CD4-positive, alpha-beta T cell (primary cell): ENCODE measurements at regions not wholly inside any gene's neighbourhood (a gene's known extent, or its start where the extent isn't known, plus 50 kb on each side); places are given as distances from the start of the nearest gene placed in this dataset.

Experiments
- ATAC-seq: fragments of 200-7000 bp; cut with Tn5 transposase; one replicate; pipeline ENCODE4 v1.10.0; 2022; ENCODE audit warnings: mild to moderate bottlenecking; ENCODE audit not compliant: poor library complexity
- CTCF ChIA-PET: fragments of 350-600 bp; sonication (Branson Sonifier 250); formaldehyde crosslinking; loops from one replicate; lab custom pipeline; 2021; ENCODE audit warnings: antibody characterized with exemption, inconsistent platforms; lab: Charles Lee
- POLR2A ChIA-PET: fragments of 350-600 bp; sonication (Branson Sonifier 250); formaldehyde crosslinking; loops from one replicate; lab custom pipeline; 2021; ENCODE audit warnings: antibody characterized with exemption, inconsistent platforms; lab: Charles Lee
- DNase-seq, 14 experiments: peaks; one replicate each; pipeline ENCODE4 v3.0.0-alpha.2; 2013 to 2020; ENCODE audit warnings: mixed read lengths in 2 of 14
- H3K27ac ChIP-seq, 2 donors: one replicate each; pipeline versions ENCODE4 v1.5.1 to v1.7.0; 2013; ENCODE audit warnings: low read length in 2 of 2, low read depth in 1 of 2, mild to moderate bottlenecking in 1 of 2
- H3K27me3 ChIP-seq, 2 experiments: 1 replicate in 1 of 2; 2 replicates in 1 of 2; pipeline versions ENCODE4 v1.6.1 to v1.7.0; 2013; ENCODE audit warnings: low read length in 2 of 2, control low read depth in 1 of 2, mild to moderate bottlenecking in 1 of 2, moderate library complexity in 1 of 2; ENCODE audit not compliant: insufficient read depth in 2 of 2, control insufficient read depth in 1 of 2
- H3K36me3 ChIP-seq: one replicate; pipeline ENCODE4 v1.6.1; 2013; ENCODE audit warnings: low read length, control low read depth; ENCODE audit not compliant: insufficient read depth
- H3K4me1 ChIP-seq: one replicate; pipeline ENCODE4 v1.6.1; 2013; ENCODE audit warnings: low read length, control low read depth; ENCODE audit not compliant: insufficient read depth
- H3K4me3 ChIP-seq: one replicate; pipeline ENCODE4 v1.5.1; 2013; ENCODE audit warnings: mild to moderate bottlenecking, low read length, moderate library complexity
- H3K9me3 ChIP-seq, 2 experiments: 1 replicate in 1 of 2; 2 replicates in 1 of 2; pipeline versions ENCODE4 v1.6.1 to v1.7.0; 2013; ENCODE audit warnings: low read length in 2 of 2, mild to moderate bottlenecking in 2 of 2, control low read depth in 1 of 2, moderate library complexity in 1 of 2; ENCODE audit not compliant: control insufficient read depth in 1 of 2, insufficient read depth in 1 of 2
- H3K27ac Mint-ChIP-seq: one replicate; pipeline ENCODE4 v1.8.0; 2020; ENCODE audit warnings: mixed read lengths
- H3K27me3 Mint-ChIP-seq: one replicate; pipeline ENCODE4 v1.8.0; 2021; ENCODE audit warnings: mixed read lengths
- H3K36me3 Mint-ChIP-seq: one replicate; pipeline ENCODE4 v1.8.0; 2021; ENCODE audit warnings: low read depth, mixed read lengths
- H3K4me1 Mint-ChIP-seq: one replicate; pipeline ENCODE4 v1.8.0; 2021; ENCODE audit warnings: low read depth, mixed read lengths
- H3K4me3 Mint-ChIP-seq: one replicate; pipeline ENCODE4 v1.8.0; 2020; ENCODE audit warnings: mild to moderate bottlenecking, mixed read lengths
- H3K9me3 Mint-ChIP-seq: one replicate; pipeline ENCODE4 v1.8.0; 2020; ENCODE audit warnings: mixed read lengths
- intact Hi-C, 2 experiments: fragments of 100-400 bp; cut with DNase I in 1 of 2; cut with micrococcal nuclease in 1 of 2; formaldehyde crosslinking; loops; one replicate each; pipeline versions ENCODE4 v1.15.1 to v1.9.0; 2023 to 2025; cut with DNase I, micrococcal nuclease
- TF ChIP-seq, protein P1 (sequence below): fragments of 200-600 bp; IDR thresholded peaks from one replicate; pipeline ENCODE4 v1.8.0; 2022; ENCODE audit warnings: antibody characterized with exemption, mild to moderate bottlenecking

DNA sequence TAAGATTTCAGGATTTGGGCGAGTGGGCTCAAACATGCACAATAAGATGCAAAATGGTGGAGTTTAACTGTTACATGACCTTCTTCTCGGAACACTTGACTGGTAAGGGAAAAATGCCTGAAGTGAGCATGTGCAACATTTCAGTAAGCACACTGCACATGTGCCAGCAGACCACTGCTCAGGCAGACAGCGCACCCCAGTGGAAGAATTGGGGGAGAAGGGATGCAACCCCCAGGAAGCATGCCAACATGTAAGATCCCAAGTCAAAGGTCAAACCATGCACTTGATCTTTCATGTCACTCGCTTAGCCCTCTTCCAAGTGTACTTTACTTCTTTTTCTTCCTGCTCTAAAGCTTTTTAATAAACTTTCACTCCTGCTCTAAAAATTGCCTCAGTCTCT lies 256.3 kb downstream of the CENPC start:
- Histone ChIP-seq H3K9me3 (peaks cover 0 to 8% of the 10 kb centered on the region in 2 experiments), H3K27me3 (no peaks in the 10 kb centered on the region), H3K4me1 (no peaks in the 10 kb centered on the region), H3K27ac (no peak overlapping the region), H3K36me3 (no peaks in the 10 kb centered on the region), H3K4me3 (no peak overlapping the region)
- ATAC-seq (no peak), DNase-seq (no peak)
- Mint-ChIP-seq H3K9me3 (no peaks in the 10 kb centered on the region), H3K4me1 (no peaks in the 10 kb centered on the region), H3K27me3 (no peaks in the 10 kb centered on the region), H3K36me3 (no peaks in the 10 kb centered on the region), H3K4me3 (no peak overlapping the region), H3K27ac (no peak overlapping the region)
- TF ChIP-seq, protein P1, sequence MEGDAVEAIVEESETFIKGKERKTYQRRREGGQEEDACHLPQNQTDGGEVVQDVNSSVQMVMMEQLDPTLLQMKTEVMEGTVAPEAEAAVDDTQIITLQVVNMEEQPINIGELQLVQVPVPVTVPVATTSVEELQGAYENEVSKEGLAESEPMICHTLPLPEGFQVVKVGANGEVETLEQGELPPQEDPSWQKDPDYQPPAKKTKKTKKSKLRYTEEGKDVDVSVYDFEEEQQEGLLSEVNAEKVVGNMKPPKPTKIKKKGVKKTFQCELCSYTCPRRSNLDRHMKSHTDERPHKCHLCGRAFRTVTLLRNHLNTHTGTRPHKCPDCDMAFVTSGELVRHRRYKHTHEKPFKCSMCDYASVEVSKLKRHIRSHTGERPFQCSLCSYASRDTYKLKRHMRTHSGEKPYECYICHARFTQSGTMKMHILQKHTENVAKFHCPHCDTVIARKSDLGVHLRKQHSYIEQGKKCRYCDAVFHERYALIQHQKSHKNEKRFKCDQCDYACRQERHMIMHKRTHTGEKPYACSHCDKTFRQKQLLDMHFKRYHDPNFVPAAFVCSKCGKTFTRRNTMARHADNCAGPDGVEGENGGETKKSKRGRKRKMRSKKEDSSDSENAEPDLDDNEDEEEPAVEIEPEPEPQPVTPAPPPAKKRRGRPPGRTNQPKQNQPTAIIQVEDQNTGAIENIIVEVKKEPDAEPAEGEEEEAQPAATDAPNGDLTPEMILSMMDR = no peak
- ChIA-PET CTCF (no interaction called here), POLR2A (no interaction called here)
- intact Hi-C loops = no loop called here

DNA sequence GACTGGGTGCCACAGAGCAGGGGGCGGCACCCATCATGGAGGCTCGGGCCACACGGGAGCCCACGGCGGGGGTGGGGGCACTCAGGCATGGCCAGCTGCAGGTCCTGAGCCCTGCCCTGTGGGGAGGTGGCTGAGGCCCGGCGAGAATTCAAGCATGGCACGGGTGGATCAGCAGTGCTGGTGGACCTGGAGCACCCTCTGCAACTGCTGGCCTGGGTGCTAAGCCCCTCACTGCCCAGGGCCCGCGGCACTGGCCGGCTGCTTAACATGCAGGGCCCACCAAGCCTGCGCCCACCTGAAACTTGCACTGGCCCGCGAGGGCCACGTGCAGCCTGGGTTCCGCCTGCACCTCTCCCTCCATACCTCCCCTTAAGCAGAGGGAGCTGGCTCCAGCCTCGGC lies 258.6 kb downstream of the CENPC start:
- ATAC-seq = no peak
- H3K27ac Mint-ChIP-seq = no peak overlapping the region
- intact Hi-C loops = no loop called here
- Histone ChIP-seq H3K4me1 (no peaks in the 10 kb centered on the region), H3K4me3 (no peak overlapping the region), H3K27me3 (no peaks in the 10 kb centered on the region), H3K9me3 (peaks cover 0 to 16% of the 10 kb centered on the region in 2 experiments), H3K36me3 (no peaks in the 10 kb centered on the region), H3K27ac (no peak overlapping the region)
- H3K36me3 Mint-ChIP-seq = no peaks in the 10 kb centered on the region
- ChIA-PET CTCF (no interaction called here), POLR2A (no interaction called here)
- TF ChIP-seq, protein P1 = no peak
- no peaks in the 10 kb centered on the region for H3K9me3 Mint-ChIP-seq
- no peak overlapping the region for H3K4me3 Mint-ChIP-seq
- H3K27me3 Mint-ChIP-seq = no peaks in the 10 kb centered on the region
- DNase-seq = no peak
- H3K4me1 Mint-ChIP-seq = no peaks in the 10 kb centered on the region

DNA sequence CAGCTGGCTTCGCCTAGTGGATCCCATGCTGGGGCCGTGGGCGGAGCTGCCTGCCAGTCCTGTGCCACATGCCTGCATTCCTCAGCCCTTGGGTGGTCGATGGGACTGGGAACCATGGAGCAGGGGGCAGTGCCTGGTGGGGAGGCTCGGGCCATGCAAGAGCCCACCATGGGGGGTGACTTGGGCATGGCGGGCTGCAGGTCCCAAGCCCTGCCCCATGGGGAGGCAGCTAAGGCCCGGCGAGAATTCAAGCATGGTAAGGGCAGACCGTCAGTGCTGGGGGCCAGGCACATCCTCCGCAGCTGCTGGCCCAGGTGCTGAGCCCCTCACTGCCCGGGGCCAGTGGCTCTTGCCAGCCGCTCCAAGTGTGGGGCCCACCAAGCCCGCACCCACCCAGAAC lies 262.6 kb downstream of the CENPC start:
- H3K36me3 ChIP-seq = no peaks in the 10 kb centered on the region
- TF ChIP-seq, protein P1 = no peak
- intact Hi-C loops = no loop called here
- no peaks in the 10 kb centered on the region for H3K27me3 ChIP-seq
- H3K27ac Mint-ChIP-seq = no peak overlapping the region
- H3K4me1 ChIP-seq = no peaks in the 10 kb centered on the region
- H3K27ac ChIP-seq = no peak overlapping the region
- H3K4me1 Mint-ChIP-seq = no peaks in the 10 kb centered on the region
- no peak overlapping the region for H3K4me3 ChIP-seq
- ChIA-PET CTCF (interaction anchor here (1.0 kb wide), 1 partner anchor 39 kb away, joined by 3 read pairs; no protein-coding TSS in a partner anchor), POLR2A (no interaction called here)
- ATAC-seq (no peak), DNase-seq (no peak)
- no peaks in the 10 kb centered on the region for H3K9me3 Mint-ChIP-seq
- no peak overlapping the region for H3K4me3 Mint-ChIP-seq
- H3K27me3 Mint-ChIP-seq = no peaks in the 10 kb centered on the region
- peaks cover 0 to 16% of the 10 kb centered on the region in 2 experiments for H3K9me3 ChIP-seq
- H3K36me3 Mint-ChIP-seq = no peaks in the 10 kb centered on the region
